GM18907 (cell line): ENCODE measurements at regions not wholly inside any gene's neighbourhood (a gene's known extent, or its start where the extent isn't known, plus 50 kb on each side); places are given as distances from the start of the nearest gene placed in this dataset.
"Not testable (repeated sequence)": the region's sequence is repeated elsewhere in the genome, so short reads cannot be mapped to it uniquely, and the experiment has no call there.

Source experiments
- ATAC-seq: cut with Tn5 transposase; IDR thresholded peaks from one replicate; pipeline ENCODE4 v1.9.1; 2021; ENCODE audit warnings: mild to moderate bottlenecking, moderate library complexity; ENCODE audit not compliant: unreplicated experiment

GRCh38 chr9:110130791-110131416 is 77.1 kb downstream of the C9orf152 start:
- ATAC-seq, result no peak

GRCh38 chr9:110131499-110131898 is 76.5 kb downstream of the C9orf152 start:
- ATAC-seq, result no peak

DNA sequence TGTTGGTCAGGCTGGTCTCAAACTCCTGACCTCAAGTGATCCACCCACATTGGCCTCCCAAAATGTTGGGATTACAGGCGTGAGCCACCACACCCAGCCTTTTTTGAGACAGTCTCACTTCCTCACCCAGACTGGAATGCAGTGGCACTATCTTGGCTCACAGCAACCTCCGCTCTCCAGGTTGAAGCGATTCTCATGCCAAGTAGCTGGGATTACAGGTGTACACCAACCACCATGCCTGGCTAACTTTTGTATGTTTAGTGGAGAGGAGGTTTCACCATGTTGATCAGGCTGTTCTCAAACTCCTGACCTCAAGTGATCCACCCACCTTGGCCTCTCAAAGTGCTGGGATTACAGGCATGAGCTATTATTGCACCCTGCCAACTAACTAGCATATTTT is 75.4 kb downstream of the C9orf152 start:
- not testable (repeated sequence) for ATAC-seq

DNA sequence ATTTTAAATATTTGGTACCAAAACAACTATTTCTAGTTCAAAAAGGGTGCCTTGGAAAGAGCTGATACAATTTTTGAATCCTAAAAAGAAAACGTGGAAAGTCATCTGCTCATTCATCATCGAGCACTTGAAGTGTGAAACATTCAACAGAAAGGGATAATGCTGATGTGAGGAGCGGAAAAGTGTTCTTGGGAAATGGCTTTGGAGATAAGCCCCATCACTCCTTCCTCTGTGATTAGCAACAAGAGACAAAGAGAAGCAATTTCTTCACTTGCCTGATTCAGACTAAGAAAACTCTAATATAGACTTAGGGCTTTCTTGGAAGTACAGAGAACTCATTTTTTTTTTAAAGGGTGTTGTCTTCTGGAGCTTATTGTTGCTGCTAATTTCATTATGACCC is 74.9 kb downstream of the C9orf152 start:
- ATAC-seq, result no peak

DNA sequence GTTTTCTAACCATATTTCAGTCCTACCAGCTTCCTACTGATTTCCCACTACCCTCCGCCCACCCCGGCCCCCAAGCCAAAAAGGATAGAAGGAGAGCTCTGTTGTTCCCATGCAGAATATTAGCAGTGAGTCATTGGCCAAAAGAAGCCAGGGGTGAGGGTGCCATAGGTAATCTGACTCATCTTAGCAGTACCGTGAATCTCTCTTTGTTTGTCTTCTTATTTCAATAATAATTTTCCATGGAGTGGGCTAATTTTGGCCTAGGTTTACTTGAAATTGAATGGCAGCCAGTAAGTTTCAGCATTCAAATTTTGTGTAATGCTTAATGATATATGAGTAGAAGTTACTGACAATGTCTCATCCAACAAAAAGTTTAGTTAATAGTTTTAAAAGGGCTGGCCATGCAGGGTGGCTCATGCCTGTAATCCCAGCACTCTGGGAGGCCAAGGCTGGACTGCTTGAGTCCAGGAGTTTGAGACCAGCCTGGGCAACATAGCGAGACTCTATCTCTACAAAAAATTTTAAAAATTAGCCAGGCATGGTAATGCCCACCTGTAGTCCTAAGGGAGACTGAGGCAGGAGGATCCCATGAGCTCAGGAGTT is 74.2 kb downstream of the C9orf152 start:
- ATAC-seq, result no peak

DNA sequence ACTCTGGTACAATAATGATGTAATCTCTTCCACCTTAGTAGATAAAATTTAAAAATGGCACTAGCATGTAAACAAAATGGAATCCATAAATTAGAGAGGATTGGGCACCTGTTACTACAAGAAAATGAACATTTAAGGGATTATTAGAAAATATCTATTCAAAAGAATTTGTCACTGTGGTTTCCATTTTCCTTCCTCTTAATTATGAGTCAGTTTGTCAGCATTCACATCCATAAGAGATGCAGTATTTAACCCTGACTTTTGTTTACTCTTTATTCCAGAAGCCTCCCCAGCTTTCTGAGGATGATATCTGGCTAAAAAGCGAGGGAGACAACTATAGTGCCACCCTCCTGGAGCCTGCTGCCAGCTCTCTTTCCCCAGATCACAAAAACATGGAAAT is 72.1 kb downstream of the C9orf152 start:
- no peak for ATAC-seq

DNA sequence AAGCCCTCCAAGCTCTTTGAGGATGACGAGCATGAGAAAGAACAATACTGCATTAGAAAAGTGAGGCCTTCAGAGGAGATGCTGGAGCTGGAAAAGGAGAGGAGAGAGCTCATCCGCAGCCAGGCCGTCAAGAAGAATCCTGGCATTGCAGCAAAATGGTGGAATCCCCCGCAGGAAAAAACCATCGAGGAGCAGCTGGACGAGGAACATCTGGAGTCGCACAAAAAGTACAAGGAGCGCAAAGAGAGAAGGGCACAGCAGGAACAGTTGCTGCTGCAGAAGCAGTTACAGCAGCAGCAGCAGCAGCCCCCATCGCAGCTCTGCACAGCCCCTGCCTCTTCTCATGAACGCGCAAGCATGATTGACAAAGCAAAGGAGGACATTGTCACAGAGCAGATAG is 71.2 kb downstream of the C9orf152 start:
- no peak for ATAC-seq

- ATAC-seq, result no peak
Observed at GRCh38 chr9:110140276-110140675, 67.7 kb downstream of the C9orf152 start.

- ATAC-seq, result no peak
Observed at GRCh38 chr9:110141227-110141793, 66.6 kb downstream of the C9orf152 start.

- no peak for ATAC-seq
Observed at GRCh38 chr9:110142253-110142652, 65.7 kb downstream of the C9orf152 start.

DNA sequence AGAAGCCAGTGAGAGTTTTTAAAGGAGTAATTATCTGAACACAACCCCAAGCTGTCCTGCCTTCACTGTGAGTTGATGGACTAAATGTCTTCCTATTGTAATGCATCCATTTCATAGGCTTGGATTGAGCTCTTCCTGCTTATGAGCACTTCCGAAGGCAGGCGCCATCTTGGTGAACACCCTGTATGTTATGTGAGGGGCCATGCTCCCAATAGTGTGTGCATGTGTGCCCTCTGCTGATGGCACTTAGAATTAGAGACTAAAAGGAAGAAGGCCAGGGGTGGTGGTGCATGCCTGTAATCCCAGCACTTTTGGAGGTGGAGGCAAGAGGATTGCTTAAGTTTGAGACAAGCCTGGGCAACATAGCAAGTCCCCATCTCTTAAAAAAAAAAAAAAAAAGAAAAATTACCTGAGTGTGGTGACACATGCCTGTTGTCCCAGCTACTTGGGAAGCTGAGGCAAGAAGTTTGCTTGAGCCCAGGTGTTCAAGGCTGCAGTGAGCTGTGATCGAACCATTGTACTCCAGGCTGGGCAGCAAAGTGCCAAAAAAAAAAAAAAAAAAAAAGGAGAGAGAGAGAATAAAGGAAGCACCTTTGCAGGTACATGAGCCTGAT is 65.0 kb downstream of the C9orf152 start:
- ATAC-seq, result no peak

DNA sequence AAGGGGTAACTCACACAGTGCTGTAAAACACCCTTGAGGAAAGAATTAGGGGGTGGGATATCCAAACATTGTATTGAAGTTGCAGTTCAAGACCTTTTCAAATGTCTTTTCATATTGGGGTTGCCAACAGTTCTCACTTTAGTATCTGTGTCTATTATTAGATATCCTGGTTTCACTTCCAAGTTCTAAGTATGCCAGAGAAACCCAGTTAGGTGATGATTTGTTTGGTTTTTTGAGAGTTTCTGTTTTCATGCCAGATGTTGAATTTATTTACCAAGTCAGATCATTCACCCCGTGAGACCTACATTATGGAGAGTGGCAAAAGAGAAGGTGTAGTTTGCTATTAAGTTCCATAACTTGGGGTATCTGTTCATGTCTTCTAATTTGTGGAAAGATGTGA is 64.5 kb downstream of the C9orf152 start:
- peak; percentile 66 for ATAC-seq

DNA sequence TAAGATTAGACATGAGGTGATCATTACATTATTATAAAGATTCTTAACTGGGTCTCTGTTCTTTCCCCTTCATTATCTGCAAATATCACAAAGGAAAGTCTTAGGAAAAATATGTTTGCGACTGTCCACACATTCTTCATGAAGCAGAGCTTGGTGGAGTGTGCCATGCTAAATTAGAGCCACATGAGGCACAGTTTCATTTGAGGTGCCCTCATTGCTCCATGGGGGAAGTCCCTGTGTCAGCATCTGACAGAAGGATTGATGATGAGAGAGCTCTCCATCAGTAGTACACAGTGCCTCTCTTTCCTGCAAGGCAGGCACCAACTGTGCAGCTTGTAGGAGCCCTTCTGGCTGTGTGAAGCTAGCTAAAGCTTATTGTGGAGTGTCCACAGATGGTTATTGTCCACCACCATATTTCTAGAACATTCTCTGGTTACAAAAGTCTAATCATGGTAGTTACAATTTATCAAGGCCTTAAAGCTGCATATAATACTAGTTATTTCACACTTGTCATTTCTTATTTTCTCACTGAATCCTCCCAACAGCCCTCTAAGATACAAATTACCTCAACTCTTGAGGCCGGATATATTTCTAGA is 63.9 kb downstream of the C9orf152 start:
- ATAC-seq, result peak; percentile 75

- no peak for ATAC-seq
Observed at GRCh38 chr9:110146373-110146772, 61.6 kb downstream of the C9orf152 start.

- ATAC-seq, result peak; percentile 72
Observed at GRCh38 chr9:110148384-110148783, 59.6 kb downstream of the C9orf152 start.

GRCh38 chr9:110148891-110149290 is 59.1 kb downstream of the C9orf152 start:
- no peak for ATAC-seq
